ENCODE measurements at regions not wholly inside any gene's neighbourhood (a gene's known extent, or its start where the extent isn't known, plus 50 kb on each side); places are given as distances from the start of the nearest gene placed in this dataset.

- intact Hi-C loops (cut with micrococcal nuclease; ENCODE audit: unreplicated experiment): no loop called here
- Histone ChIP-seq H3K9me3 (no peaks in the 10 kb centered on the region), H3K4me1 (no peaks in the 10 kb centered on the region), H3K27me3 (replicated peaks; ENCODE audit: control insufficient read depth, insufficient read depth, low read length) (no peaks in the 10 kb centered on the region; the same call in 1 of the 2 replicates), H3K4me3 (ENCODE audit: low read depth, low read length) (no peak overlapping the region), H3K36me3 (ENCODE audit: control insufficient read depth, insufficient read depth, low read length) (no peaks in the 10 kb centered on the region)
- CTCF ChIA-PET: no interaction called here
- no peaks in the 10 kb centered on the region for H3K9me3 Mint-ChIP-seq (ENCODE audit: unreplicated experiment)
- no peak overlapping the region for H3K27ac Mint-ChIP-seq (ENCODE audit: unreplicated experiment)
- TF ChIP-seq CTCF (IDR thresholded peaks at IDR 0.05; ENCODE audit: insufficient read depth in 1 of 2, low read depth in 1 of 2, low read length in 1 of 2, severe bottlenecking in 1 of 2, unreplicated experiment in 1 of 2): no peak
- peaks cover 16% of the 10 kb centered on the region for H3K27me3 Mint-ChIP-seq (ENCODE audit: insufficient read depth, unreplicated experiment)
- no peak for DNase-seq
- BruUV-seq (replicated peaks): no TSS peak
- no peak overlapping the region for H3K4me3 Mint-ChIP-seq (ENCODE audit: unreplicated experiment)
- H3K36me3 Mint-ChIP-seq (ENCODE audit: insufficient read depth, unreplicated experiment): no peaks in the 10 kb centered on the region
- H3K4me1 Mint-ChIP-seq (ENCODE audit: low read depth, unreplicated experiment): peaks cover 5% of the 10 kb centered on the region
- POLR2A ChIA-PET: no interaction called here
Observed at GRCh38 chr2:176560296-176560695, 291.1 kb downstream of the MTX2 start.

GRCh38 chr2:176561706-176562105, 292.5 kb downstream of the MTX2 start:
- Mint-ChIP-seq H3K36me3 (ENCODE audit: insufficient read depth, unreplicated experiment) (no peaks in the 10 kb centered on the region), H3K4me1 (ENCODE audit: low read depth, unreplicated experiment) (peaks cover 5% of the 10 kb centered on the region), H3K4me3 (ENCODE audit: unreplicated experiment) (no peak overlapping the region), H3K27ac (ENCODE audit: unreplicated experiment) (no peak overlapping the region), H3K27me3 (ENCODE audit: insufficient read depth, unreplicated experiment) (peaks cover 14% of the 10 kb centered on the region), H3K9me3 (ENCODE audit: unreplicated experiment) (no peaks in the 10 kb centered on the region)
- no TSS peak for BruUV-seq (replicated peaks)
- no peaks in the 10 kb centered on the region for H3K4me1 ChIP-seq
- ChIA-PET CTCF (no interaction called here), POLR2A (no interaction called here)
- no peak overlapping the region for H3K4me3 ChIP-seq (ENCODE audit: low read depth, low read length)
- H3K27me3 ChIP-seq (replicated peaks; ENCODE audit: control insufficient read depth, insufficient read depth, low read length): no peaks in the 10 kb centered on the region; the same call in 1 of the 2 replicates
- H3K36me3 ChIP-seq (ENCODE audit: control insufficient read depth, insufficient read depth, low read length): no peaks in the 10 kb centered on the region
- no peak for TF ChIP-seq CTCF (IDR thresholded peaks at IDR 0.05; ENCODE audit: insufficient read depth in 1 of 2, low read depth in 1 of 2, low read length in 1 of 2, severe bottlenecking in 1 of 2, unreplicated experiment in 1 of 2)
- DNase-seq: no peak
- no peaks in the 10 kb centered on the region for H3K9me3 ChIP-seq
- intact Hi-C loops (cut with micrococcal nuclease; ENCODE audit: unreplicated experiment): no loop called here

DNA sequence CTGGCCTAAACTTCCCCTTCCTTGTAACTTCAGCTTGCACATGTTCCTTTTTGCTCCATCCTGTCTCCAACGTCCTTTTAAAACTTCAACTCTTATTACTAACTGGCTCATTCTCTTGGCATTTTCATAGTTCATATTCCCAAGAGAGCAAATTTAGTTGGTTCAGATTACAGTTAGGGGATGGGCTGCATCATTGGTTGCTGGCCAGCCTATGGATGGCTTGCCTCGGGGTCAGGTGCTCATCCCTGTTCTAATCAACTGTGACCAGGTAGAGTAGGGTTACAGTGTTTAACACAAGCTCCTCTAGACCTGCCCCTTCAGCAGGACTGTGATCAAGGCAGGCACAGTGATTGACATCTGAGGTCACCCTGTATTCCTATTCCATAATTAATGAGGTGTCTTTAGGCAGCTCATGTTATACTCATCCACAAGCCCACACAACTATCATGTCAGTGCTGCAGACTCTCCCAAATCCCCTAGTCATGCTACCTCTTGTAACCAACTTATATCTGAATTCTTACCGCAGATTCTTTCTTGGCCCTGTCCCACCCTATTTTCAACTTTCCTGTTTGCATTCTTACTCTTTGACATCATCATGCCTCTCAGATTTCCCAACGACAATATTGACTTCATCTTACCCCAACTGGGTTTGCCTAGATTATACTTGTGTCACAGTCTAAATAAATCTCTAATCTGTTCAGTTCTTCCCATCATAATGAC, 293.3 kb downstream of the MTX2 start:
- Mint-ChIP-seq H3K27me3 (ENCODE audit: insufficient read depth, unreplicated experiment) (peaks cover 15% of the 10 kb centered on the region), H3K36me3 (ENCODE audit: insufficient read depth, unreplicated experiment) (no peaks in the 10 kb centered on the region), H3K27ac (ENCODE audit: unreplicated experiment) (no peak overlapping the region), H3K9me3 (ENCODE audit: unreplicated experiment) (no peaks in the 10 kb centered on the region), H3K4me1 (ENCODE audit: low read depth, unreplicated experiment) (peaks cover 5% of the 10 kb centered on the region), H3K4me3 (ENCODE audit: unreplicated experiment) (no peak overlapping the region)
- Histone ChIP-seq H3K27me3 (replicated peaks; ENCODE audit: control insufficient read depth, insufficient read depth, low read length) (no peaks in the 10 kb centered on the region; the same call in 1 of the 2 replicates), H3K36me3 (ENCODE audit: control insufficient read depth, insufficient read depth, low read length) (no peaks in the 10 kb centered on the region), H3K4me3 (ENCODE audit: low read depth, low read length) (no peak overlapping the region), H3K4me1 (no peaks in the 10 kb centered on the region), H3K9me3 (no peaks in the 10 kb centered on the region)
- POLR2A ChIA-PET: no interaction called here
- BruUV-seq (replicated peaks): no TSS peak
- no peak for TF ChIP-seq CTCF (IDR thresholded peaks at IDR 0.05; ENCODE audit: insufficient read depth in 1 of 2, low read depth in 1 of 2, low read length in 1 of 2, severe bottlenecking in 1 of 2, unreplicated experiment in 1 of 2)
- intact Hi-C loops (cut with micrococcal nuclease; ENCODE audit: unreplicated experiment): no loop called here
- CTCF ChIA-PET: no interaction called here
- DNase-seq: no peak

All from Caco-2 (cell line).